H54 (cell line): ENCODE measurements at regions not wholly inside any gene's neighbourhood (a gene's known extent, or its start where the extent isn't known, plus 50 kb on each side); places are given as distances from the start of the nearest gene placed in this dataset.

ENCODE experiments used
- DNase-seq: peaks from one replicate; pipeline ENCODE4 v3.0.0; 2011; ENCODE audit warnings: low spot score, mixed read lengths; ENCODE audit not compliant: insufficient read length
- FAIRE-seq: peaks from 3 replicates; lab custom pipeline; 2011; peaks lifted over from hg19 to GRCh38; lab: Jason Lieb, UNC
- POLR2A ChIP-seq: IDR thresholded peaks from 2 replicates; pipeline ENCODE4 v1.6.1; 2011; ENCODE audit warnings: low read depth, mild to moderate bottlenecking, low read length

DNA sequence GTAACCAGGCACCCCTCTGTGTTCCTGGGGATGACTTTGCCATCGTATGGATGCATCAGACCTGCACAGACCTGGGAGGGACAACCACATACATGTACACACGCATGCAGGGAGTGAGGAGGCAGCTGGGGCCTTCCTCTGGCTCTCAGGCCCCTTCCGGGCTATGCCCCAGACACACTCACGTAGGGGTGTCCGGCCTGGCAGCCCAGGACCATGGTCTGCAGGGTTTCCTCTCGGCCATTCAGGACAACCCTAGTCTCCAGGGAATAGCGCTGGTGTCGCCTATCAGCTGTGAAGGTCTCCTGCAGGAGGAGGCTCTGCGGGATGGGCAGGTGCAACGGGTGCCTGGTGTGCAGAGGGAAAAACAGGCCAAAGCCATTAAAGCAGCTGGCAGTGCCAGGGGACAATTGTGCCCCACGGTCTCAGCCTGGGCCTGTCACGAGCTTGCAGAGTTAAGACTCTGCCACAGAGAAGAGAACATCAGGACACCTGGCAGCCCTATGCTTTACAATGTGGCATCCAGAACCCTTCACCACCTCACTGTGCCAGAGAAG lies 101.4 kb downstream of the RMI2 start:
- no peak for DNase-seq
- no peak for TF ChIP-seq POLR2A
- no peak for FAIRE-seq

DNA sequence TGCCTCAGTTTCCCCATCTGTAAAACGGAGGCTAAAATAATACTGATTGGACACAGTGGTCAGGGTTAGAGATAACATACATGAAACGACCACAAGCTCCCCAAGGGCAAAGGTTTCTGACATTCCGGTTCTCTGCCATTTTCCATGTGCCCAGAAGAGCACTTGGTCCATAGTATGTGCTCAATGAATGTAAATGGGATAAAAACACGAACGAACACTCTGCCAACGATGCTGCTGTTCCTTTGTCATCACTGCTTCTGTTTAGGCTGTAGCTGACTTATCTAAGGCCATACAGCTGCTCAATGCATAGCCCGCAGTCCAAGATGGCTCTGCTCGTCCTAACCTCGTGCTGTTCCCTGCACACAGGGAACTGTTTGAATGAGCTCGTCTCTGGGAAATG lies 102.0 kb downstream of the RMI2 start:
- no peak for FAIRE-seq
- no peak for TF ChIP-seq POLR2A
- no peak for DNase-seq

DNA sequence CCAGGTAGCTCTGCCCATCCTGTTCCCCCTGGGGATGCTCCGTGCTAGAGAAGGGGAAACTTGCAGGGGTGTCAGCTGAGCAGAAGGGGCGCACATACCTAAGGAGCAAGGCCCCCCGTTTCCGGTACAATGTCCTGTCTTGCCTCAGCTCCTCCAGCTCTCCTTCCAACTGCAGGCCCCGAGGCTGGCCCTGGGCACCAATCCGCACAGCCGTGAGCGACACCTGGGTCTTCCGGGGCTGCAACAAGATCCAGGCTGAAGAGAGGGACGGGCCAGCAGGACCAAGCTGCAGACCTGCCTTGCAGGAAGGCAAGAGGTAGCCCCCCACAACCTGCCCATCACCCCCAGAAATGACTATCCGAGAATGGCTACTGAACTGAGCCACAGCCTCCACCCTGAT lies 102.6 kb downstream of the RMI2 start:
- DNase-seq (no peak), FAIRE-seq (no peak)
- TF ChIP-seq POLR2A: no peak

DNA sequence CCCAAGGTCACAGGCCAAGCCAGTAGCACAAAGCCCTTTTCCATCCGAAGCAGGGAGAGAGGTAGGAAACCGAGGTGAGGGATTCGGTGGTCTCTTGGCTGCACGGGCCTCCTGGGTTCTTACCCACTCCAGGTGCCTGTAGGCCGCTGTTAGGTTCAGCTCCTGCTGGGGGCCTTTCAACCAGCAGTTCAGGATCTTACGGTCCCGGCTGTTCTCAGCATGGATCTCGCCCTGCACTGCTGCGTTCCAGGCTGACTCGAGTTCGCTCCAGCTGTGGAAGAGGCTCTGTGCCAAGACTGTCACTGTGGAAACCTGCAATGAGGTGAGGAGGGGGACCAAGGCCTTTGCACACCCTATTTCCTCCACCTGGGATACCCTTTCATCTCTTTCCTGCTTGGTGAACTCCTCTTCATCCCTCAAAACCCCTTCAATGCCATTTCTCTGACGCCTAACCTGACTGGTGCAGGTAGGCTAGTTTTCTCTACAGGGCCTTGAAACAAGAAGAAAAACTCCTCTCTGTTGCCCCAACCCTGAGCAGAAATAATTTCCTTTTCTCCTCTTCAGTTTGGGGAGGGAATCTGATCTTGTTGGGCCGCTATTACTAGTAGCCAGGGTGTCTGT lies 103.6 kb downstream of the RMI2 start:
- FAIRE-seq (no peak), DNase-seq (no peak)
- no peak for TF ChIP-seq POLR2A

DNA sequence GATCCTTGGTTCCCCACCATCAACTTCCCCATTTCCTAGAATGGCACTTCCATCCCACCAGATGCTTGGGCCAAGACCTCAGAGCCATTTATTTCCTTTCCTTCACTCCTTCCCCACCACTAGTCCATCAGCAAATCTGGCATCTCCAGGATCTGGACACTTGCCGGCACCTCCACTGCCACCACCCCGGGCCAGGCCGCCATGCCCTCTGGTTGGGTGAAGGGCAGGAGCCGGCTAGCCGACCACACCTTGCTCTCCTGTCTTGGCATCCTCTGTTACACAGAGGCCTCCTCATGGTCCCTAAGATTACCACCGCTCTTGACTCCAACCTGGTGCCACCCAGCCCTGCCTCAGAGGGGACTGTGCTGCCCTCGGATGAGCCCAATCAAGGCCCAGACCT lies 104.5 kb downstream of the RMI2 start:
- TF ChIP-seq POLR2A: no peak
- DNase-seq (no peak), FAIRE-seq (no peak)

DNA sequence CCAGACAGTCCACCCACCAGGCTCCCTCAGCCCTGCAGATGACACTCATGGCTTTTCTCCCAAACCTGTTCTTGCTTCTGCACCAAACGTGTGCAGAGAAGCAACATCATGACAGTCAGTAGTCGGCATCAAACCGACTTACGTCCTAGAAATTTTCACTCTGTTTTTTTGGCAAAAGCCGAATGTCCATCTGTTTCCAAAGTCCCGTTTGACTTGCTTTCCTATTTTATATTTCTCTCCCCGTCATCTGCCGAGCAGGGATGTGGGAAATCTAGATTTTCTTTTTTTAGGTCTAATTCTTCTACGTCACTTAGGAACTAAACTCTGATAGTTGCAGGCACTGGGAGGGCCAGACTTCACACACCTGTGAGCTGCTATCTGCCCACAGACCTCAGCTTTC lies 104.9 kb downstream of the RMI2 start:
- TF ChIP-seq POLR2A: no peak
- FAIRE-seq: no peak
- no peak for DNase-seq

DNA sequence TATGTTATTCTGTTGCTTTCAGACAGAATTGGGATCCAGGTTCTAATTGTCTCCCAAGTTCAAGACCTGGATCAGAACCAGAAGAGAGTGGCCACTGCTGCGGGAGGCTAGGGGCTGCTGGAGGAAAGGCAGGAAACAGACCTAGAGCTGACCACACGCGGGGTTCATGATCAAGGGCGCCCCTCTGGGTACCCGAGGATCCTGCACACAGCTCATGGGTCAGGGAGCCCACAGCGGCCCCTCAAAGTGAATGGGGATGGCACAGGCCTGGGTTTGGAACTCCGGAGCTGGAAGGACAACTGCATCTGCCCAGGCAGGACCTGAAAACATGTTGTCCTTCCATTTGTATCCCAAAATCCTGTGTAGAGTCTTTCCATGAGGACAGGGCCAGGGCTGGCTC lies 107.0 kb downstream of the RMI2 start:
- TF ChIP-seq POLR2A: no peak
- no peak for FAIRE-seq
- no peak for DNase-seq

DNA sequence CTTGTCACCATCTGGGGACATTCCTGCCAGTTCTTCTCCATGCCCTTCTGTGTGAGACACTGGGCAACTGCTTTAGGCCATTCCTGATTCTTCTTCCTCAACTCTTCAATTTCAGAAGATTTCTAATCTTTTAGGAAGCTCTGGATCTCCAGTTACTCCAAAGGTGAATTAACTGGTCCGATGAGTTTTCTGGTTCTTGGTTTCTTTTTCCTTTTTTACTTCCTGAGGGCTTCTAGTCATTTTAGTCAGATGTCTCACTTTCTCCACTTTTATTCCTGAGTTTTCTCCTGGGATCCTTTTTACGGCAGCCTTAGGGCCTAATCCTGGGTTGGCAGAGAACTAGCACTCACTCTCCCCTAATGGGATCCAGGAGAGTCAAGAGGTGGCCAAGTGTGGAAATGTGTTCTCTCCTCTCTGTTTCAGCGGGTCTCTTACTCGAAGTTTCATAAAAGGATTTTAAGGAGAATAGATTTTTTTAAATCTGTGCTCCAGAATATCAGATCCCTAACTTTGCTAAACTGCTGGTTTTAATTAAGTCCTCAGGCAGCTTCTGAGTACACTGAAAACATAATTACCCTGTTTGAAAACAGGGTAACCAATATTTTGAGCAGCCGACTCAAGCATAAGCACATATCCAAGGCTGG lies 107.6 kb downstream of the RMI2 start:
- FAIRE-seq (no peak), DNase-seq (no peak)
- TF ChIP-seq POLR2A: no peak

DNA sequence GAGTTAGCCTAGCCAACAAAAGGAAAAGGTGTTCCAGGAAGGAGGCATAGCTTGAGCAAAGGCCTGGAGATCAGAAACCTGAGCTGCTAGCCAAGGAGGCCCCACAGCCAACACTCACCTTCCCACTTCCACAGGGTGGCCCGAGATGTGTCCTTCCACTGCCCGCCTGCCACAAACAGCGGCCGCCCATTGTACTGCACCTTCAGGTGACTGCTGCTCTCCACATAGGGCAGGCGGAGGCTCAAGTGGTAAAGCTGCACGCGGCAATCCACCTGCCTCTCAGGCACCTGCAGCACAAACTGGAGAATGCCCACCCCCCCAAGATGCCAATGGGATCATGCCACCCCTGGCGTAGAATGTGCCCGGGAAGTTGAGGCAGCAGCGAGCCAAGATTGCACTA lies 111.5 kb downstream of the RMI2 start:
- TF ChIP-seq POLR2A: no peak
- FAIRE-seq (no peak), DNase-seq (no peak)

DNA sequence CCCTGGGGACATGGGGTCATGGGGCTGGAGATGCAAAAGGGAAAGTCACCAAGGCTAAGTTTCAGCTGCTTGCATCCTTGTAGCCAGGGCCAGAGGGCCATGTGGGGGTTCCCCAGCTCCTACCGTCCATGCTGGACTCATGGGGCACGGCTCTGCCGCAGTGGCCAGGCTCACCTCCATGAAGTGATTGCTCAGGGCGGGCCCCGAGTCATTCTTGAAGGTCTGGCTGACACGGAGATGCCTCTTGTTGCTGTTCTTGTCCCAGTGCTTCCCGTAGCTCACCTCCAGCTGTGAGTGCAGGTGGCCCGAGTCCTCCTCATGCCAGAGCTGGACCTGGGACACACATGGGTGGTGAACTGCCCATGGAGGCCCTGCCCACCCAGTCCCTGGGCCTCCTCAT lies 114.5 kb downstream of the RMI2 start:
- no peak for TF ChIP-seq POLR2A
- no peak for FAIRE-seq
- DNase-seq: no peak

DNA sequence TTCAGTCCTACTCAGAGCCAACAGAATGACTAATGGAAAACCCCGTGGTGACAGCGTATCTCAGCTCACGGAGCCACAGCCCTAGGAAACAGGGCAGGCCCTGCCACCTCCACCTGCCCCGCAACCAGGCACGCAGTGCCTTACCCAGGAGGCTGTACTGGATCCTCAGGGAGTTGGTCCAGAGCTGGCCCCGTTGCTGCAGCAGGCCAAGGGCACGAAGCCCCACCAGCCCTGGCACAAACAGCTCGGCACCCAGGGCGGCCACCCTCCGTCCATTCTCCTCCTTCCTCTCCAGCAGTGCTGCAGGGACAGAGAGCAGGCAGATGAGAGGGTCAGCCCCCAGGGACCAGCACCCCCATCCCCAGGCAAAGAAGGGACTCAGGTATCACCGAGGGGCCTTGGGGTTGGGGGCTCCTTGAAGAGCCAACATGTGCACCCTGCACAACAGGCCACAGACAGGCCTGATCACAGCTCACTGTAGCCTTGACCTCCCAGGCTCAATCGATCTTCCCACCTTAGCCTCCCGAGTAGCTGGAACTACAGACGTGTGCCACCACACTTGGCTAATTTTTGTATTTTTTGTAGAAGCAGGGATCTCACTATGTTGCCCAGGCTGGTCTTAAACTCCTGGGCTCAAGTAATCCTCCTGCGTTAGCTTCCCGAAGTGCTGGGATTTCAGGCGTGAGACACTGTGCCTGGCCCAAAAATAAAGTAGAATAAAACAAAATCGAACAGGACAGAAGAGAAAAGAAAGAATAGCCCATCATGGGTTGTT lies 115.7 kb downstream of the RMI2 start:
- DNase-seq (no peak), FAIRE-seq (no peak)
- no peak for TF ChIP-seq POLR2A

DNA sequence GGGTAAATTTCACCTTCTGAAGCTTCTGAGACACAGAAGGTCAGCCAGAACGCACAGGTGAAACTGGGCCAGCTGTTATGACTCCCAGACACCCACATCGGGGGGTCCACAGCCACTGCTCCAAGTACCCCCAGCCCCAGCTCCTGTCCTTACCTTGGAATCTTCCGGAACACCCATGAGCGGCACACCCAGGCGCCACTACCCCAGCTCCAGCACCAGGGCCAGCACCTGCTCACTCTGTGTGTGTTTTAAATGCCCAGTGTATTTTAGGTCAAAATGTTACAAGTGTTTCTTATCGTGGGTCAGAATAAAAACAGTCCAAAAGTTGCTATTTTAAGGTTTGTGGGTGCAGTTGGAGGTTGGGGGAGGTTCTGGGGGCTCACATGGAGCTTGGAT lies 116.3 kb downstream of the RMI2 start:
- DNase-seq (no peak), FAIRE-seq (no peak)
- TF ChIP-seq POLR2A: no peak

DNA sequence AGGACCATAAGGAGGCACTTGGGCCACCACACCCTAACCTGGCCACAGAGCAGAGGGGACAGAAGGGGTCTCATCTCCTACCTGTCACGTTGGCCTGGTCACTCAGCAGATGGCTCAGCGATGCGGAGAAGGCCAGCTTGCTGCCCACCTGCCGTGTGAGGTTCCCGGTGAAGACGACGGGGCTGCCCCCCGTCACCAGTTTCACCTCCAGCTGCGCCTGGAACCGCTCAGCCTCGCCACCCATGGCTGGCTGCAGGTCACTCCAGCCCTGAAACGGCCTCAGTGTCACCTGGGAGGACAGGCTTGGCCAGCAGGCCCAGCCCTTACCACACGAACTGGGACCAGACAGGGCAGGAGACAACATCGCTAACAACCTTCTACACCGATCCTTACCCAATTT lies 116.8 kb downstream of the RMI2 start:
- DNase-seq (no peak), FAIRE-seq (no peak)
- no peak for TF ChIP-seq POLR2A

DNA sequence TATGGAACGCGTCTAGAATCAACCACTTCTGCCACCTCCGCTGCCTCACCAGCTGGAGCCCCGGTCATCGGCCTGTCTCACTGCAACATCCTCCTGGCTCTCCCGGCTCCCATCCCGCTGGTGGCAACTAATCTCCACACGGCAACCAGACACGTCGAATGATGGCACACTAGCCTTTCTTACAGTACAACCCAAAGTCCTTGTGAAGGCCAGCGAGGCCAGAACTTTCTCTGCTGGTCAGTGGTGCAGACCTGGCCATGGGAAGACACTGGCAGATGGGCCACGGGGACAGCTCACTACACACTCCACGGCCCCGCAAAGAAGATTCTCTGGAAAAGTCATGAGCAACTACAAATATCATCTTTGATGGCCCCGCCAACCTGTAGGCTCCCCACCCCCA lies 117.6 kb downstream of the RMI2 start:
- FAIRE-seq: no peak
- DNase-seq: no peak
- no peak for TF ChIP-seq POLR2A

DNA sequence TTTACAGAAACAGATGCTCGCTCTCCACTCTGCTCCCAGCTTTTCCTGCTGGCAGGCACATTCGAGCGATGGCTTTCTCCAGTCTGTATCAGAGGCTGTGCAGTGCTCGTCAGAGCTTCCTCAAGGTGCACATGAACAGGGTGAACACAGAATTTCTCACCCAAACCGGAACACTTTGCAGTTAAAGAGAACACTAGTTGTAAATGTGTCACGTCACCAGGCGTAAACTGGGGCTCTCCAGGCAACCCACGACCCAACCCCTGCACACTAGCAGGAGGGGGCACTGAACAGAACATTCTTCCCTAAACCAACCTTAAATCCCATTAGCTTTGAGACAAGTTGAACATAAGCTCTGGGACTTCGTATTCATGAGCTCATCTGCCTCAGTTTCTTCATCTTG lies 119.0 kb downstream of the RMI2 start:
- FAIRE-seq (no peak), DNase-seq (no peak)
- no peak for TF ChIP-seq POLR2A
